A549 (cell line): ENCODE measurements at regions not wholly inside any gene's neighbourhood (a gene's known extent, or its start where the extent isn't known, plus 50 kb on each side); places are given as distances from the start of the nearest gene placed in this dataset.

Source experiments
- POLR2A ChIP-seq: IDR thresholded peaks from 2 replicates; pipeline ENCODE4 v1.6.1; 2012; ENCODE audit warnings: mild to moderate bottlenecking, low read length
- RFX5 ChIP-seq: fragments of 450-650 bp; IDR thresholded peaks from 2 replicates; pipeline ENCODE4 v1.7.1; 2014; ENCODE audit warnings: antibody characterized with exemption, mild to moderate bottlenecking, moderate library complexity

GRCh38 chr10:113434315-113434714, 118.5 kb upstream of the HABP2 start:
- TF ChIP-seq RFX5, result no peak
- no peak for TF ChIP-seq POLR2A
